ENCODE measurements at regions not wholly inside any gene's neighbourhood (a gene's known extent, or its start where the extent isn't known, plus 50 kb on each side); places are given as distances from the start of the nearest gene placed in this dataset.
"Not testable (repeated sequence)": the region's sequence is repeated elsewhere in the genome, so short reads cannot be mapped to it uniquely, and the experiment has no call there.

DNA sequence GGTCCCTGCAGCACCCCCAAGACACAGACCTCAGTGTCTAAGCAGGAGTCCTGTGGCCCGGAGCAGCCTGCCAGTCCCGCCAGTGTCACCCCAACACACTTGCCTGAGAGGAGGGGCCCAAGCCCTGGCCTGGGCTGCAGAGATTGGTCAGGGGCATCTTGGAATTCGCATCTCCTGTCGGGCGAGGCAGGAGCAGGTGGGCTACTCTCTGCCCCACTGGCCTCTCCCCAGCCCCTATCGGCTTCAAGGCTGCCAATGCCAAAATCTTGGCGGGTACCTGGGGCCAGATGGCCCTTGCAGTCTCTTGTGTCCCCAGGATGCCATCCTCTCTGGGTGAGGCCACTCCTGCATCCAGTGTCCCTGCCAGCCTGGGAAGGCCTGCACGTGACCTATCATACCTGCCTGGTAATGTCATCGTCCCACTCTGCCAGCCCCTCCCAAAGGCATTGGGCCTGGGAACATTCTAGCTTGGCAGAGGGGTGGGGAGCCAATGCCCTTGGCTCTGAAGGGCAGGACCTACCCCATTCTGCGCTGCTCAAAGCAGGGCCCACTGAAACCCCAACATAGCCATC is 304.6 kb downstream of the CCDC74A start:
- in situ Hi-C loops (cut with MboI; ENCODE audit: low sequenced_read_pairs in 4 of 4); H3K4me3 ChIP-seq; H3K27me3 ChIP-seq; H3K27ac ChIP-seq; DNase-seq; ATAC-seq; intact Hi-C loops (cut with DNase I; ENCODE audit: low total_unique reads); H3K9me3 ChIP-seq; H3K36me3 ChIP-seq; H3K4me1 ChIP-seq: not testable (repeated sequence)

DNA sequence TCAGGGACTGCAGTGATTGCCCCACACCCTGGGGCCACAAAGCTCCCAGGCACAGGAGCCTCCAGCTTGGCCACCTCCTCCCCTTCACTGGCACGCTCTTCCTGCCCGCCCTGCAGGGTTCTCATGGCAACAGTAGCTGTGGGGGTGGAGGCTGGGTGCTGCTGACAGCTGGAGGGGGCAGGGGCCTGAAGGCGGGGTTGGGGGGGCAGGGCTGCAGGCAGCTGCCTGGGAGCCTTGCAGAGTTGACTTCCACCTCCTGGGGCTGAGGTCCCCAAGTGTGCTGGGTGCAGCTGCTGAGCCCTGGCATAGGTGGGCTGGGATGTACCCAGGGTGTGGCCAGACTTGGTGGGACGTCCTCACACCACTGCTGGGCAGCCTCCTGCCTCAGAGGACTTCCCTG is 305.2 kb downstream of the CCDC74A start:
- ATAC-seq; H3K27me3 ChIP-seq; H3K27ac ChIP-seq; H3K4me3 ChIP-seq; H3K9me3 ChIP-seq; in situ Hi-C loops (cut with MboI; ENCODE audit: low sequenced_read_pairs in 4 of 4); H3K4me1 ChIP-seq; intact Hi-C loops (cut with DNase I; ENCODE audit: low total_unique reads); H3K36me3 ChIP-seq; DNase-seq: not testable (repeated sequence)

DNA sequence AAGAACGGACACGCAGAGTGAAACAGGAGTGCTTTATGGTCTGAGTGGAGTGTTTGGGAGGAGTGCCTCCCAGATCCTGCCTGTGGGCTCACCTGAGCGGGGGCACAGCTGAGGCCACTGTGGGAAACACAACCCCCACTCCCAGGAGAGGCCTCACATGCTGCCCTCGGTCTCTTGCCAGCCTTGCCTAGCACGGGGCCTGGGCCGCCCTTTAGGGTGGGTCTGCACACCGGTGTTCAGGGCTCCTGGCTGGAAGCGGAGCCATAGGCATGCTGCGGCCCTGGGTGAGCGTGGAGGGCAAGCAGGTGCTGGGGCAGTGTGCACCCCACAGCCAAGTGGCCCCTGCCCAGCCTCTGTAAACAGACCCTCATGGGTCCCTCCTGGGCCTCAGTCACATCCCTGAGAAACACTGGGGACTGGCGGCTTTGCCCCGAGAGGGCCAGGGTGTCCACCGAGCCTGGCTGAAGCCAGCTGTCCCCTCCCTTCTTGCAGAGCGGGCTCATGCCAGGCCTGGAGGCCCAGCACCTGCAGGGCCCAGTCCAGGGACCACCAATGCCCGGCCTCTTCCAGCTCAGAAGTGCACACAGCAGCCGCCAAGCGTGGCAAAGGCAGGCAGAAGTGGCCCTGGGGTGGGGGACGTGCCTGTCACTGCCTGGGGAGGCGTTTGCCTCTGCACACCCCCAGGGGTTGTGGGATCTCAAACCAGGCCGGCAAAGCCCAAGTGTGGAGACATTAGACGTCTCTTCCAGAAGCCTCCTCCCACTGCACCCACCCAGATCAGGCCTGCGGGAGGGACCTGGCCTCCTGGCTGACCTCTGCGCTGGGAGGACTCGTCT is 305.9 kb downstream of the CCDC74A start:
- H3K27ac ChIP-seq; intact Hi-C loops (cut with DNase I; ENCODE audit: low total_unique reads); DNase-seq; H3K9me3 ChIP-seq; in situ Hi-C loops (cut with MboI; ENCODE audit: low sequenced_read_pairs in 4 of 4); H3K27me3 ChIP-seq; H3K4me1 ChIP-seq; ATAC-seq; H3K36me3 ChIP-seq; H3K4me3 ChIP-seq: not testable (repeated sequence)

DNA sequence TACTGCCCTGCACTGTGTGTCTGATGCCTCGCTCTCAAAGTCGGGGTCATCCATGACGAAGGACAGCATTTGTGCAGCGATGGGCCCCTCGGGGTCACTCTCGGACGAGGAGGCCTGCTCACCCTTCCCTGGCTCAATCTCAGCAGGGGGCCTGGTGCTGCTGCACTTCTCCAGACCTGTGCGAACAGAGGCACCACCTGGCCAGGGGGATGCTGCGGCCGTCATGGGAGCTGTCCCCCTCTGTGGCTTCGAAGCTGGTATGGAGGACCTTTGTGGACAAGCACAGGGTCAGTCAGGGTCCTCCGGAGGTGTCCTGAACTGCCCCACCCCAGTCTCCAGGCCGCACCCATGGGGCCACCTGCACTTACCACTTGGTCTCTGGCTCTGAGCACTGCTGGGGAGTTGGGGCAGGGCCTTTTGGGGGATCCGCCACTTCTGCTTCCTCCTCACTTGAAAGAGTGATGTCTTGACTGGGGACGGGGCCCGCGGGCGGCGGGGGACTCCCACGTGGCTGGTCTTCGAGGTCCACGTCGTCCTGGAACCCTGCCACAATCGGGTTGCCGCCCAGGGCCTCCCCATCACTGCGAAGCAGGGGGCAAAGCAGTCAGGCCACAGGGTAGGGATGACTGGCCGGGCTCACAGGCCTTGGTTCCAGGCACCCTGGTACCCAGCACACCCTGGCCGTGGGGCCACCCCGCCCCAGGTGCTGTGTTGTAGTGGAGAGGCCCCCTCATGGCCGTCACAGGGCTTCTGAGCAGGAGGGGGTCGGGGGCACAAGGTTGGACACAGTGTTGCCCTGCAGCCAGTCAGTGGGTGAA is 306.7 kb downstream of the CCDC74A start:
- H3K4me3 ChIP-seq; DNase-seq; intact Hi-C loops (cut with DNase I; ENCODE audit: low total_unique reads); H3K27ac ChIP-seq; ATAC-seq; H3K9me3 ChIP-seq; H3K4me1 ChIP-seq; H3K36me3 ChIP-seq; H3K27me3 ChIP-seq; in situ Hi-C loops (cut with MboI; ENCODE audit: low sequenced_read_pairs in 4 of 4): not testable (repeated sequence)

DNA sequence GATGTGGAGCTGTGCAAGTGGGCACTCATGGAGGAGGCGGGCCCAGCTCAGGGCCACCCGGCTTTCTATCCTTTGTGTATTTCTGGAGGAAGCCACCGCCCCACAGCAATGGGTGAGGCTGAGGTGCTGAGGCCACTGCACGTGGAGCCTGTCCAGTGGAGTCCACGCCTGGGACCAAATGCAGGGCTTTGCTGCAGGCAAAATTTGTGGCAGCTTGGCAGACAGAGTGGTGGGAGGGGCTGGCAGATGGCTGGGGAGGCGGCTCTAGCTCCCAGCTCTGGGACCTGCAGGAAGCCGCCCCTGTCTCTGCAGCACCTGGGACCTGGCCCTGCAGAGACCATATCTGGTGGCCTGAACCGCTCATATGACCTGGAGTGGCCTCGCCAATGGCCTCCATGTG is 307.3 kb downstream of the CCDC74A start:
- ATAC-seq; intact Hi-C loops (cut with DNase I; ENCODE audit: low total_unique reads); DNase-seq; H3K27me3 ChIP-seq; H3K4me3 ChIP-seq; H3K27ac ChIP-seq; H3K9me3 ChIP-seq; in situ Hi-C loops (cut with MboI; ENCODE audit: low sequenced_read_pairs in 4 of 4); H3K4me1 ChIP-seq; H3K36me3 ChIP-seq: not testable (repeated sequence)

DNA sequence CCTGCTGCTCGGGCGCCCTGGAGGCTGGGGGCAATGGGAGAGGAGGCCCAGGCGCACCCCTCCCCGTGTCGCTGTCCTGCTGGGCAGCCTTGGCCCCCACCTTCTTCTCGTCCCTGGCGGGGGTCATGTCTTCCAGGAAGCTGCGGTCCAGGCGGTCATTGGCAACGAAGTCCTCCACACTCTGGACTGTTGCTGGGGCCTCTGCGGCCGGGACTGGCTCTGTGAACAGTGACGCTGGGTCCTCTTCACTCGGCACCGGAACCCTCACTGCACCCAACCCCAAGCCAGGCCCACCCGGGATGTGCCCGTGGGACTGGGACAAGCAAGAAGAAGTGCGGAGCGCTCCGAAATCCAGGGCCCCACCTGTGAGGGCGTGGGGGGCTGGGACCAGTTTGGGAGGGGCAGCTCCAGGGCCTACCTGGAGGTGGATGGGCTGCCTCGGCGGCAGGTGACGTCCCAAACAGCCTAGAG is 308.0 kb downstream of the CCDC74A start:
- no peaks in the 10 kb centered on the region for H3K27me3 ChIP-seq
- intact Hi-C loops (cut with DNase I; ENCODE audit: low total_unique reads), result no loop called here
- ATAC-seq, result no peak
- no peak for TF ChIP-seq POLR2A (IDR thresholded peaks at IDR 0.05)
- TF ChIP-seq, protein P1, sequence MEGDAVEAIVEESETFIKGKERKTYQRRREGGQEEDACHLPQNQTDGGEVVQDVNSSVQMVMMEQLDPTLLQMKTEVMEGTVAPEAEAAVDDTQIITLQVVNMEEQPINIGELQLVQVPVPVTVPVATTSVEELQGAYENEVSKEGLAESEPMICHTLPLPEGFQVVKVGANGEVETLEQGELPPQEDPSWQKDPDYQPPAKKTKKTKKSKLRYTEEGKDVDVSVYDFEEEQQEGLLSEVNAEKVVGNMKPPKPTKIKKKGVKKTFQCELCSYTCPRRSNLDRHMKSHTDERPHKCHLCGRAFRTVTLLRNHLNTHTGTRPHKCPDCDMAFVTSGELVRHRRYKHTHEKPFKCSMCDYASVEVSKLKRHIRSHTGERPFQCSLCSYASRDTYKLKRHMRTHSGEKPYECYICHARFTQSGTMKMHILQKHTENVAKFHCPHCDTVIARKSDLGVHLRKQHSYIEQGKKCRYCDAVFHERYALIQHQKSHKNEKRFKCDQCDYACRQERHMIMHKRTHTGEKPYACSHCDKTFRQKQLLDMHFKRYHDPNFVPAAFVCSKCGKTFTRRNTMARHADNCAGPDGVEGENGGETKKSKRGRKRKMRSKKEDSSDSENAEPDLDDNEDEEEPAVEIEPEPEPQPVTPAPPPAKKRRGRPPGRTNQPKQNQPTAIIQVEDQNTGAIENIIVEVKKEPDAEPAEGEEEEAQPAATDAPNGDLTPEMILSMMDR (IDR thresholded peaks at IDR 0.05 in 4 of 5, conservative IDR thresholded peaks at IDR 0.05 in 1 of 5), result no peak
- H3K9me3 ChIP-seq, result no peaks in the 10 kb centered on the region
- H3K4me1 ChIP-seq, result no peaks in the 10 kb centered on the region
- in situ Hi-C loops (cut with MboI; ENCODE audit: low sequenced_read_pairs in 4 of 4), result no loop called here
- no peaks in the 10 kb centered on the region for H3K36me3 ChIP-seq
- no peak overlapping the region for H3K4me3 ChIP-seq
- no peak for DNase-seq
- H3K27ac ChIP-seq, result no peak overlapping the region

DNA sequence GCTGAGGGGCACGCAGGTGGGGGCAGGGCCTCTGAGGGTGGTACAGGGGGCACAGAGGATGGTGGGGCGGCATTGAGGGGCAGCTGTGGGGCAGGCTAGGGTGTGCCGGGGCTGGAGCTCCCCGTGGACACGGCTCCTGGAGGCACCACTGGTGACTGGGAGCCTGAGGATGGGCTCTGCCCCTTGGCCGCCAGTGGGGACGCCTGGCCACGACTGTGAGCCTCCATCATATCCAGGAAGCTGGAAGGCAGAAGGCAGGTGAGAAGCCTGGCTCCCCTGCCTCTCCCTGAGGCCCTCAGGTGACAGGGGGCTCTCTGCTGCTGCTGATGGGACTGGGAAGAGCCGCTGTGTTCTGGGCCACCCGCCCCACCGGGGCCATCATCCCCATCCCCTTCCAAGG is 308.4 kb downstream of the CCDC74A start:
- H3K27ac ChIP-seq; ATAC-seq; intact Hi-C loops (cut with DNase I; ENCODE audit: low total_unique reads); in situ Hi-C loops (cut with MboI; ENCODE audit: low sequenced_read_pairs in 4 of 4); H3K27me3 ChIP-seq; H3K9me3 ChIP-seq; H3K36me3 ChIP-seq; DNase-seq; H3K4me1 ChIP-seq; H3K4me3 ChIP-seq: not testable (repeated sequence)

DNA sequence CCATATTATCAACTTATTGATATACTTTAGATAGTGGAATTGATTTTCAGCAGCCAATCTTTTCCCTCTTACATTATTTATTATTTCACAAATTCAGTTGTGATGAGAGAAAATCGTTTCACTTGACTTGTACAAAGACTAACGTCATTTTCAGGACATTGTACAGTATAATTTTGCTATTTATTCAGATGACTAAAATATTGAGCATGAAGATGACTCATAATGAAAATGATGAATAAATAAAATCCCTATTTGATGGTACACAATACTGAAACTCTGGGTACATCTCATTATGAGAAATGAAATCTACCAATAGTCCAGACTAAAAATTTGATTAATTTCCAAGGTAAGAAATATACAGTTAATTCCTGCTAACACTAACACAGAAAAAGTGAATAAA is 316.4 kb downstream of the CCDC74A start:
- intact Hi-C loops (cut with DNase I; ENCODE audit: low total_unique reads); in situ Hi-C loops (cut with MboI; ENCODE audit: low sequenced_read_pairs in 4 of 4); H3K27ac ChIP-seq: not testable (repeated sequence)

DNA sequence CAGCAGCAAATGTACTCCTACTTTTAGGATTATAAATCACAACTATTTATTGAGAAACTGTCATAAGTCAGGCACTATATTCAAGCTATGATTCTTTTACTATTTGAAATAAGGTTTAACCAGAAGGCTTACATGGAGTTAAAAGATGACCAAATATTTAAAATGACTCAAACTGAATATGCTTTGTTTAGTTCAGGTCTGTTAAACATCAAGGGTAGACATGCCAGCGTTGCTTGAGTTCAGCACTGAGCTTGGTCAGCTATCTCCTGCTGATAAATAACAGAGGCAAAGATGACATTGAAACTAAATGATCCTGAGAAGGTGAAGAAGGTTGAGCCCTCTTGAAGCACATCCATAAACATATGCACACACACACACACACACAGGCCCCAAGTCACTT is 305.6 kb downstream of the ANKRD30BL start:
- intact Hi-C loops (cut with DNase I; ENCODE audit: low total_unique reads); DNase-seq; H3K9me3 ChIP-seq; H3K4me3 ChIP-seq; H3K27me3 ChIP-seq; in situ Hi-C loops (cut with MboI; ENCODE audit: low sequenced_read_pairs in 4 of 4); H3K4me1 ChIP-seq; ATAC-seq; H3K36me3 ChIP-seq; H3K27ac ChIP-seq: not testable (repeated sequence)

More for the DNA sequence above, 316.4 kb downstream of the CCDC74A start:
- not testable (repeated sequence) for H3K27me3 ChIP-seq, ATAC-seq, H3K36me3 ChIP-seq, DNase-seq, H3K9me3 ChIP-seq, H3K4me3 ChIP-seq, H3K4me1 ChIP-seq

DNA sequence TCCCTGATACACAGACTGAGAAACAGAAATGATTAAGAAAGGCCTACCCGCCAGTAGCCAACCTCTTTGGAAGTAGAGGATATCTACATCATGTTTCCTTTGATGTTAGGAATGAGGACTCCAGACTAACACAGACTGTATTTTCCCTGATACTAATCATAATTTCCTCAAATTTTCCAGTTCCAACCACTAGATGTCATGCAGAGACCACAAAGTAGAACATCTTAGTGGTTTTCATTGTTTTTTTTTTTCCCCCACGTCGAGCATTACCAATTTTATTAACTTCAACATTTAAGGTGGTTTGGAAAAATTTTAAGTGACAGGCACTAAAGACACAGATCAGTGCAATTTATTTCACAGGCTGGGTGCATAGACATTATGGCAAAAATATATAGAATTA is 303.6 kb downstream of the ANKRD30BL start:
- H3K9me3 ChIP-seq; H3K36me3 ChIP-seq; H3K4me3 ChIP-seq; ATAC-seq; H3K4me1 ChIP-seq; H3K27ac ChIP-seq; intact Hi-C loops (cut with DNase I; ENCODE audit: low total_unique reads); in situ Hi-C loops (cut with MboI; ENCODE audit: low sequenced_read_pairs in 4 of 4); H3K27me3 ChIP-seq; DNase-seq: not testable (repeated sequence)
